Endothelial cell of umbilical vein (primary cell): ENCODE measurements at regions not wholly inside any gene's neighbourhood (a gene's known extent, or its start where the extent isn't known, plus 50 kb on each side); places are given as distances from the start of the nearest gene placed in this dataset.
"Not testable (repeated sequence)": the region's sequence is repeated elsewhere in the genome, so short reads cannot be mapped to it uniquely, and the experiment has no call there.

ENCODE experiments used
- EZH2 ChIP-seq: IDR thresholded peaks from 2 replicates; pipeline ENCODE4 v1.6.1; 2012; ENCODE audit warnings: borderline replicate concordance, low read depth, mild to moderate bottlenecking, moderate library complexity, low read length, inconsistent platforms; ENCODE audit not compliant: severe bottlenecking
- FOS ChIP-seq: IDR thresholded peaks from 2 replicates; pipeline ENCODE4 v1.6.1; 2011; ENCODE audit warnings: mild to moderate bottlenecking, low read length, moderate library complexity, borderline replicate concordance; ENCODE audit not compliant: insufficient read depth
- GATA2 ChIP-seq: IDR thresholded peaks from 2 replicates; pipeline ENCODE4 v1.7.0; 2011; ENCODE audit warnings: low read depth, mild to moderate bottlenecking, moderate library complexity, mixed read lengths, low read length; ENCODE audit not compliant: insufficient read length, insufficient read depth
- JUN ChIP-seq: IDR thresholded peaks from 2 replicates; pipeline ENCODE4 v1.6.1; 2011; ENCODE audit warnings: borderline replicate concordance, low read depth; ENCODE audit not compliant: insufficient read length, insufficient read depth
- POLR2A ChIP-seq: IDR thresholded peaks from 2 replicates; pipeline ENCODE4 v1.6.1; 2012; ENCODE audit warnings: low read depth, mild to moderate bottlenecking, control low read depth, low read length
- POLR2AphosphoS5 ChIP-seq: IDR thresholded peaks from 2 replicates; pipeline ENCODE4 v1.6.1; 2012; ENCODE audit warnings: low read depth, mild to moderate bottlenecking, control low read depth, low read length, moderate library complexity; ENCODE audit not compliant: insufficient read depth
- TF ChIP-seq, protein P1 (sequence below), 2 donors: IDR thresholded peaks; 1 replicate in 1 of 2; 2 replicates in 1 of 2; pipeline ENCODE4 v1.5.1; 2011; ENCODE audit warnings: low read length in 2 of 2, mild to moderate bottlenecking in 2 of 2, moderate library complexity in 2 of 2, control low read depth in 1 of 2, inconsistent platforms in 1 of 2, low read depth in 1 of 2; ENCODE audit not compliant: insufficient read depth in 1 of 2; ENCODE audit errors: extremely low read depth in 1 of 2
- TF ChIP-seq, protein P2 (sequence below): IDR thresholded peaks from 2 replicates; pipeline ENCODE4 v1.6.1; 2011; ENCODE audit not compliant: insufficient read depth, insufficient read length

DNA sequence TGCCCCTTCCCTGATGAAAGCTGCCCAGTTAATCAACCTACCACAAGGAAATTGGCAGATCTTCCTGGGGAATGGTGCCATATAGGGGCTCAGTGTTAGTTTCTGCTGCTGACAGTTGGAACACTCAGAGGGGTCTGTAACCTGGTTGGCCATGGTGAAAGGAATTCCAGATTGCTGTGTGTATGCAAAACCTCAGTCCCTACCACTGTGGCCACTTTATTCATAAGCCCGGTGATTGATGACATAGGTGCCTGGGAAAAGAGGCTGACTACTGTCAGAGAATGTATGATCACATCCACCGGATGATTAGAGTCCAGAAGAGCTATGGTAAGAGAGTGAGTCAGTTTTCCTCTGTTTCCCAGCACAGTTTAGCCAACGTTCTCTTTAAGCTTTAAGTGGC lies 363.9 kb upstream of the NPAP1 start:
- TF ChIP-seq, protein P1, sequence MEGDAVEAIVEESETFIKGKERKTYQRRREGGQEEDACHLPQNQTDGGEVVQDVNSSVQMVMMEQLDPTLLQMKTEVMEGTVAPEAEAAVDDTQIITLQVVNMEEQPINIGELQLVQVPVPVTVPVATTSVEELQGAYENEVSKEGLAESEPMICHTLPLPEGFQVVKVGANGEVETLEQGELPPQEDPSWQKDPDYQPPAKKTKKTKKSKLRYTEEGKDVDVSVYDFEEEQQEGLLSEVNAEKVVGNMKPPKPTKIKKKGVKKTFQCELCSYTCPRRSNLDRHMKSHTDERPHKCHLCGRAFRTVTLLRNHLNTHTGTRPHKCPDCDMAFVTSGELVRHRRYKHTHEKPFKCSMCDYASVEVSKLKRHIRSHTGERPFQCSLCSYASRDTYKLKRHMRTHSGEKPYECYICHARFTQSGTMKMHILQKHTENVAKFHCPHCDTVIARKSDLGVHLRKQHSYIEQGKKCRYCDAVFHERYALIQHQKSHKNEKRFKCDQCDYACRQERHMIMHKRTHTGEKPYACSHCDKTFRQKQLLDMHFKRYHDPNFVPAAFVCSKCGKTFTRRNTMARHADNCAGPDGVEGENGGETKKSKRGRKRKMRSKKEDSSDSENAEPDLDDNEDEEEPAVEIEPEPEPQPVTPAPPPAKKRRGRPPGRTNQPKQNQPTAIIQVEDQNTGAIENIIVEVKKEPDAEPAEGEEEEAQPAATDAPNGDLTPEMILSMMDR (IDR thresholded peaks at IDR 0.05; ENCODE audit: extremely low read depth in 1 of 2, insufficient read depth in 1 of 2, low read depth in 1 of 2, low read length in 2 of 2), result not testable (repeated sequence)
- not testable (repeated sequence) for TF ChIP-seq POLR2AphosphoS5, POLR2A, JUN, EZH2, FOS, GATA2
- TF ChIP-seq, protein P2, sequence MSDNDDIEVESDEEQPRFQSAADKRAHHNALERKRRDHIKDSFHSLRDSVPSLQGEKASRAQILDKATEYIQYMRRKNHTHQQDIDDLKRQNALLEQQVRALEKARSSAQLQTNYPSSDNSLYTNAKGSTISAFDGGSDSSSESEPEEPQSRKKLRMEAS, result not testable (repeated sequence)
